ENCODE measurements at regions not wholly inside any gene's neighbourhood (a gene's known extent, or its start where the extent isn't known, plus 50 kb on each side); places are given as distances from the start of the nearest gene placed in this dataset.

GRCh38 chrX:94041881-94042280 is 367.9 kb downstream of the FAM133A start:
- H3K79me2 ChIP-seq (ENCODE audit: low read length), result no peaks in the 10 kb centered on the region
- H3K9me3 ChIP-seq (ENCODE audit: low read length), result no peaks in the 10 kb centered on the region
- ChIA-PET POLR2A (ENCODE audit: unreplicated experiment) (no interaction called here), CTCF (no interaction called here)
- TF ChIP-seq EZH2phosphoT487 (IDR thresholded peaks at IDR 0.05; ENCODE audit: borderline replicate concordance, low read length) (no peak), CTCF (conservative IDR thresholded peaks at IDR 0.05; ENCODE audit: low read depth, low read length) (no peak), EZH2 (IDR thresholded peaks at IDR 0.05; ENCODE audit: low read length, unreplicated experiment) (no peak)
- H4K20me1 ChIP-seq (ENCODE audit: low read length), result no peaks in the 10 kb centered on the region
- H3K36me3 ChIP-seq (ENCODE audit: low read depth, low read length), result no peaks in the 10 kb centered on the region
- H3K27ac ChIP-seq (ENCODE audit: low read length), result no peak overlapping the region
- no peaks in the 10 kb centered on the region for H3F3A ChIP-seq (ENCODE audit: low read length, unreplicated experiment)
- H3K9ac ChIP-seq (ENCODE audit: low read length), result no peak overlapping the region
- no peak overlapping the region for H3K4me3 ChIP-seq (ENCODE audit: low read length)
- intact Hi-C loops (cut with micrococcal nuclease), result no loop called here
- H3K9me2 ChIP-seq (replicated peaks; ENCODE audit: low read length), result no peaks in the 10 kb centered on the region
- no peak for DNase-seq
- no peaks in the 10 kb centered on the region for H3K27me3 ChIP-seq (ENCODE audit: low read length)
- no peak for ATAC-seq
- no peaks in the 10 kb centered on the region for H3K4me1 ChIP-seq (ENCODE audit: insufficient read depth, low read length)
- BruUV-seq (replicated peaks), result no TSS peak
- no peak overlapping the region for H2AFZ ChIP-seq (ENCODE audit: low read length)
- H3K4me2 ChIP-seq (ENCODE audit: low read length), result no peak overlapping the region

- intact Hi-C loops (cut with micrococcal nuclease), result no loop called here
- TF ChIP-seq EZH2 (IDR thresholded peaks at IDR 0.05; ENCODE audit: low read length, unreplicated experiment) (no peak), CTCF (conservative IDR thresholded peaks at IDR 0.05; ENCODE audit: low read depth, low read length) (no peak), EZH2phosphoT487 (IDR thresholded peaks at IDR 0.05; ENCODE audit: borderline replicate concordance, low read length) (no peak)
- DNase-seq (no peak), ATAC-seq (no peak)
- H3K9ac ChIP-seq (ENCODE audit: low read length), result no peak overlapping the region
- H2AFZ ChIP-seq (ENCODE audit: low read length), result no peak overlapping the region
- no peak overlapping the region for H3K27ac ChIP-seq (ENCODE audit: low read length)
- no peaks in the 10 kb centered on the region for H3K79me2 ChIP-seq (ENCODE audit: low read length)
- H3K4me1 ChIP-seq (ENCODE audit: insufficient read depth, low read length), result no peaks in the 10 kb centered on the region
- H3K36me3 ChIP-seq (ENCODE audit: low read depth, low read length), result no peaks in the 10 kb centered on the region
- no peaks in the 10 kb centered on the region for H3K27me3 ChIP-seq (ENCODE audit: low read length)
- no peak overlapping the region for H3K4me3 ChIP-seq (ENCODE audit: low read length)
- no peaks in the 10 kb centered on the region for H3K9me2 ChIP-seq (replicated peaks; ENCODE audit: low read length)
- H4K20me1 ChIP-seq (ENCODE audit: low read length), result no peaks in the 10 kb centered on the region
- H3K4me2 ChIP-seq (ENCODE audit: low read length), result no peak overlapping the region
- CTCF ChIA-PET, result no interaction called here
- H3K9me3 ChIP-seq (ENCODE audit: low read length), result no peaks in the 10 kb centered on the region
- POLR2A ChIA-PET (ENCODE audit: unreplicated experiment), result no interaction called here
- no peaks in the 10 kb centered on the region for H3F3A ChIP-seq (ENCODE audit: low read length, unreplicated experiment)
- BruUV-seq (replicated peaks), result no TSS peak
These were observed 371.7 kb downstream of the FAM133A start for GRCh38 chrX:94045724-94046123.

DNA sequence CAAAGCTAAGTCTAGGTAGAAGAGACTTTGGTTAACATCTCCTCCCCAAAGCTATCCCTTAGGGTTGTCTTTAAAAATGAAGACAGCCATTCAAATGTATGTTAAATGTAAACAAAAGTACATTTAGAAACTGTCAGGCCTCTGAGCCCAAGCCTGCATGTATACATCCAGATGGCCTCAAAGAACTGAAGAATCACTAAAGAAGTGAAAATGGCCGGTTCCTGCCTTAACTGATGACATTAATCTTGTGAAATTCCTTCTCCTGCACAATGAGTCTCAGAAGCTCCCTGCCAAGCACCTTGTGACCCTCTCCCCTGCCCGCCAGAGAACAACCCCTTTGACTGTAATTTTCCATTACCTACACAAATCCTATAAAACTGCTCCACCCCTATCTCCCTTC is 377.9 kb downstream of the FAM133A start:
- intact Hi-C loops (cut with micrococcal nuclease), result no loop called here
- ChIA-PET CTCF (no interaction called here), POLR2A (ENCODE audit: unreplicated experiment) (no interaction called here)

More for the DNA sequence above, 377.9 kb downstream of the FAM133A start:
- Histone ChIP-seq H3K9ac (ENCODE audit: low read length) (no peak overlapping the region), H3K27ac (ENCODE audit: low read length) (no peak overlapping the region), H4K20me1 (ENCODE audit: low read length) (no peaks in the 10 kb centered on the region), H3K9me3 (ENCODE audit: low read length) (no peaks in the 10 kb centered on the region), H3K79me2 (ENCODE audit: low read length) (no peaks in the 10 kb centered on the region), H3K4me1 (ENCODE audit: insufficient read depth, low read length) (no peaks in the 10 kb centered on the region), H3K4me3 (ENCODE audit: low read length) (no peak overlapping the region), H3K4me2 (ENCODE audit: low read length) (no peak overlapping the region), H3K27me3 (ENCODE audit: low read length) (no peaks in the 10 kb centered on the region), H3K36me3 (ENCODE audit: low read depth, low read length) (no peaks in the 10 kb centered on the region), H3K9me2 (replicated peaks; ENCODE audit: low read length) (no peaks in the 10 kb centered on the region), H2AFZ (ENCODE audit: low read length) (no peak overlapping the region), H3F3A (ENCODE audit: low read length, unreplicated experiment) (no peaks in the 10 kb centered on the region)
- TF ChIP-seq EZH2 (IDR thresholded peaks at IDR 0.05; ENCODE audit: low read length, unreplicated experiment), result no peak
- ATAC-seq (no peak), DNase-seq (no peak)
- no TSS peak for BruUV-seq (replicated peaks)
